Smooth muscle cell (in vitro differentiated cells): ENCODE measurements at regions not wholly inside any gene's neighbourhood (a gene's known extent, or its start where the extent isn't known, plus 50 kb on each side); places are given as distances from the start of the nearest gene placed in this dataset.
A peak's percentile ranks its signal among the peaks of the same experiment; 100 is the strongest.

Experiments
- DNase-seq: peaks from one replicate; lab custom pipeline; 2025; ENCODE audit not compliant: unreplicated experiment; lab: John Stamatoyannopoulos, UW
- H2AFZ ChIP-seq: fragments of 200-600 bp; sonication (generic); 2 replicates; pipeline ENCODE4 v1.6.0; 2016; ENCODE audit warnings: antibody characterized with exemption, low read depth, mild to moderate bottlenecking
- H3F3A ChIP-seq: fragments of 200-600 bp; sonication (generic); 2 replicates; pipeline ENCODE4 v1.6.0; 2017; ENCODE audit warnings: antibody characterized with exemption, low read depth
- H3K27ac ChIP-seq: fragments of 200-600 bp; sonication (generic); 2 replicates; pipeline ENCODE4 v1.5.1; 2016; ENCODE audit warnings: low read depth, mild to moderate bottlenecking
- H3K27me3 ChIP-seq: fragments of 200-600 bp; sonication (generic); 2 replicates; pipeline ENCODE4 v1.6.1; 2016; ENCODE audit warnings: low read depth, mild to moderate bottlenecking
- H3K36me3 ChIP-seq: fragments of 200-600 bp; sonication (generic); 2 replicates; pipeline ENCODE4 v1.5.1; 2016; ENCODE audit warnings: low read depth
- H3K4me1 ChIP-seq: fragments of 200-600 bp; sonication (generic); 2 replicates; pipeline ENCODE4 v1.5.1; 2016; ENCODE audit warnings: low read depth
- H3K4me2 ChIP-seq: fragments of 200-600 bp; sonication (generic); 2 replicates; pipeline ENCODE4 v1.6.0; 2016; ENCODE audit warnings: mild to moderate bottlenecking
- H3K4me3 ChIP-seq: fragments of 200-600 bp; sonication (generic); 2 replicates; pipeline ENCODE4 v1.5.1; 2016; ENCODE audit warnings: mild to moderate bottlenecking
- H3K79me2 ChIP-seq: fragments of 200-600 bp; sonication (generic); 2 replicates; pipeline ENCODE4 v1.6.0; 2016; ENCODE audit warnings: low read depth, mild to moderate bottlenecking
- H3K9ac ChIP-seq: fragments of 200-600 bp; sonication (generic); 2 replicates; pipeline ENCODE4 v1.6.0; 2016; ENCODE audit warnings: low read depth
- H3K9me3 ChIP-seq: fragments of 200-600 bp; sonication (generic); replicated peaks from 2 replicates; pipeline ENCODE4 v1.5.1; 2016; ENCODE audit warnings: low read depth
- H4K20me1 ChIP-seq: fragments of 200-600 bp; sonication (generic); 2 replicates; pipeline ENCODE4 v1.6.0; 2016; ENCODE audit warnings: low read depth
- CTCF ChIP-seq: fragments of 200-600 bp; sonication (generic); IDR thresholded peaks from 2 replicates; pipeline ENCODE4 v1.5.1; 2017; ENCODE audit warnings: borderline replicate concordance, mild to moderate bottlenecking, antibody characterized with exemption; ENCODE audit not compliant: insufficient read depth, poor library complexity, severe bottlenecking
- WGBS: methylation state at CpG from one replicate; pipeline ENCODE4 v1.1.7; 2016; ENCODE audit warnings: low lambda C conversion rate; 5-methylcytosine and 5-hydroxymethylcytosine counted together

GRCh38 chr2:8536686-8537561, 144.9 kb upstream of the ID2 start:
- H3K36me3 ChIP-seq: no peaks in the 10 kb centered on the region
- no peaks in the 10 kb centered on the region for H4K20me1 ChIP-seq
- no peak for DNase-seq
- no peak for TF ChIP-seq CTCF
- H3K27me3 ChIP-seq: no peaks in the 10 kb centered on the region
- H3K9me3 ChIP-seq: no peaks in the 10 kb centered on the region
- peaks cover 19% of the 10 kb centered on the region for H3K4me1 ChIP-seq
- H3K4me3 ChIP-seq: no peak overlapping the region
- H3K27ac ChIP-seq: no peak overlapping the region
- 55% methylated on average over 16 of the region's 16 CpGs for WGBS
- H3K9ac ChIP-seq: no peak overlapping the region
- H3K79me2 ChIP-seq: no peaks in the 10 kb centered on the region
- H2AFZ ChIP-seq: no peak overlapping the region
- peak overlapping the region; percentile 66 for H3K4me2 ChIP-seq
- peaks cover 6% of the 10 kb centered on the region for H3F3A ChIP-seq

- Histone ChIP-seq H3K4me3 (no peak overlapping the region), H3K4me2 (peak overlapping the region; percentile 66), H3F3A (peaks cover 6% of the 10 kb centered on the region), H2AFZ (no peak overlapping the region), H3K27me3 (no peaks in the 10 kb centered on the region), H3K36me3 (no peaks in the 10 kb centered on the region), H3K27ac (no peak overlapping the region), H3K4me1 (peaks cover 19% of the 10 kb centered on the region), H3K9ac (no peak overlapping the region), H3K9me3 (no peaks in the 10 kb centered on the region), H4K20me1 (no peaks in the 10 kb centered on the region), H3K79me2 (no peaks in the 10 kb centered on the region)
- no peak for DNase-seq
- WGBS: 83% methylated on average over 4 of the region's 4 CpGs
- no peak for TF ChIP-seq CTCF
These were observed 144.2 kb upstream of the ID2 start for GRCh38 chr2:8537562-8538155.

- no peak overlapping the region for H3K4me2 ChIP-seq
- no peak overlapping the region for H2AFZ ChIP-seq
- DNase-seq: no peak
- H3F3A ChIP-seq: peaks cover 13% of the 10 kb centered on the region
- H3K9ac ChIP-seq: no peak overlapping the region
- H3K4me1 ChIP-seq: peaks cover 19% of the 10 kb centered on the region
- no peaks in the 10 kb centered on the region for H4K20me1 ChIP-seq
- H3K36me3 ChIP-seq: no peaks in the 10 kb centered on the region
- no peaks in the 10 kb centered on the region for H3K27me3 ChIP-seq
- H3K9me3 ChIP-seq: no peaks in the 10 kb centered on the region
- TF ChIP-seq CTCF: no peak
- H3K27ac ChIP-seq: no peak overlapping the region
- H3K4me3 ChIP-seq: no peak overlapping the region
- 93% methylated on average over 9 of the region's 9 CpGs for WGBS
- H3K79me2 ChIP-seq: no peaks in the 10 kb centered on the region
These were observed 143.3 kb upstream of the ID2 start for GRCh38 chr2:8538531-8538930.
